ENCODE measurements at regions not wholly inside any gene's neighbourhood (a gene's known extent, or its start where the extent isn't known, plus 50 kb on each side); places are given as distances from the start of the nearest gene placed in this dataset.

GRCh38 chr6:167467793-167468431, 143.0 kb downstream of the TTLL2 start (continued):
- no peak for TF ChIP-seq ZBTB7A (IDR thresholded peaks at IDR 0.05; ENCODE audit: borderline replicate concordance, control insufficient read depth, low read depth, low read length)
- TF ChIP-seq, protein P1, sequence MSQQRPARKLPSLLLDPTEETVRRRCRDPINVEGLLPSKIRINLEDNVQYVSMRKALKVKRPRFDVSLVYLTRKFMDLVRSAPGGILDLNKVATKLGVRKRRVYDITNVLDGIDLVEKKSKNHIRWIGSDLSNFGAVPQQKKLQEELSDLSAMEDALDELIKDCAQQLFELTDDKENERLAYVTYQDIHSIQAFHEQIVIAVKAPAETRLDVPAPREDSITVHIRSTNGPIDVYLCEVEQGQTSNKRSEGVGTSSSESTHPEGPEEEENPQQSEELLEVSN (IDR thresholded peaks at IDR 0.05; ENCODE audit: borderline replicate concordance in 1 of 2, extremely low read depth in 1 of 2, insufficient read depth in 1 of 2, insufficient read length in 1 of 2, low read depth in 1 of 2, low read length in 1 of 2, poor library complexity in 1 of 2, severe bottlenecking in 1 of 2) = peak; percentile 56 to 81
- TF ChIP-seq SRSF3 (IDR thresholded peaks at IDR 0.05; ENCODE audit: insufficient read depth, low read length) = no peak
- TF ChIP-seq ZNF175 (CRISPR knock-in tag; IDR thresholded peaks at IDR 0.05; ENCODE audit: low read depth) = no peak
- no peak for TF ChIP-seq JUN (IDR thresholded peaks at IDR 0.05; ENCODE audit: borderline replicate concordance, low read depth, low read length)
- no peak for TF ChIP-seq JUN (CRISPR knock-in tag; IDR thresholded peaks at IDR 0.05; ENCODE audit: borderline replicate concordance)

- peaks cover 0 to 5% of the 10 kb centered on the region in 2 experiments; a peak in 2 of 5 replicates for H3K4me1 ChIP-seq (replicated peaks in 1 of 2; ENCODE audit: control insufficient read depth in 2 of 2, insufficient read depth in 2 of 2, low read length in 2 of 2)
- no peak overlapping the region for H3K9ac ChIP-seq (ENCODE audit: insufficient read depth in 1 of 2, low read depth in 2 of 2, low read length in 2 of 2)
- intact Hi-C loops (cut with micrococcal nuclease) = no loop called here
- no peak for DNase-seq (ENCODE audit: extremely low read depth in 1 of 4, low spot score in 3 of 4)
- CTCF ChIA-PET (ENCODE audit: low intra/inter-chr PET ratio) = no interaction called here
- no peaks in the 10 kb centered on the region; the same call in 1 of the 2 replicates for H3K9me3 ChIP-seq (replicated peaks; ENCODE audit: control insufficient read depth, insufficient read depth, low read depth, low read length)
- no peak overlapping the region for H3K4me2 ChIP-seq (ENCODE audit: insufficient read depth, low read length)
- no peak overlapping the region for H3K27ac ChIP-seq (ENCODE audit: extremely low read depth, low read depth, low read length)
- no peaks in the 10 kb centered on the region for H4K20me1 ChIP-seq (replicated peaks; ENCODE audit: control insufficient read depth, insufficient read depth, low read length)
- no peak for FAIRE-seq
- POLR2A ChIA-PET = no interaction called here
- 5% methylated on average over 3 of the region's 3 CpGs for WGBS (ENCODE audit: insufficient coverage, low coverage, missing lambda C conversion rate)
- no peaks in the 10 kb centered on the region for H3K9me1 ChIP-seq (ENCODE audit: control insufficient read depth, insufficient read depth, low read length)
- no TSS peak for BruUV-seq (replicated peaks)
- no peak overlapping the region for H3K4me3 ChIP-seq
- in situ Hi-C loops (cut with MboI) = no loop called here
- ATAC-seq = no peak
- H3K36me3 ChIP-seq (ENCODE audit: control insufficient read depth, insufficient read depth, low read length) = no peaks in the 10 kb centered on the region
- no peak overlapping the region for H2AFZ ChIP-seq (ENCODE audit: low read depth, low read length)
- H3K79me2 ChIP-seq (ENCODE audit: control insufficient read depth, insufficient read depth, low read length) = no peaks in the 10 kb centered on the region
- peaks cover 33 to 56% of the 10 kb centered on the region in 2 experiments for H3K27me3 ChIP-seq (ENCODE audit: control insufficient read depth in 2 of 2, insufficient read depth in 2 of 2, low read length in 2 of 2)
- TF ChIP-seq, protein P2, sequence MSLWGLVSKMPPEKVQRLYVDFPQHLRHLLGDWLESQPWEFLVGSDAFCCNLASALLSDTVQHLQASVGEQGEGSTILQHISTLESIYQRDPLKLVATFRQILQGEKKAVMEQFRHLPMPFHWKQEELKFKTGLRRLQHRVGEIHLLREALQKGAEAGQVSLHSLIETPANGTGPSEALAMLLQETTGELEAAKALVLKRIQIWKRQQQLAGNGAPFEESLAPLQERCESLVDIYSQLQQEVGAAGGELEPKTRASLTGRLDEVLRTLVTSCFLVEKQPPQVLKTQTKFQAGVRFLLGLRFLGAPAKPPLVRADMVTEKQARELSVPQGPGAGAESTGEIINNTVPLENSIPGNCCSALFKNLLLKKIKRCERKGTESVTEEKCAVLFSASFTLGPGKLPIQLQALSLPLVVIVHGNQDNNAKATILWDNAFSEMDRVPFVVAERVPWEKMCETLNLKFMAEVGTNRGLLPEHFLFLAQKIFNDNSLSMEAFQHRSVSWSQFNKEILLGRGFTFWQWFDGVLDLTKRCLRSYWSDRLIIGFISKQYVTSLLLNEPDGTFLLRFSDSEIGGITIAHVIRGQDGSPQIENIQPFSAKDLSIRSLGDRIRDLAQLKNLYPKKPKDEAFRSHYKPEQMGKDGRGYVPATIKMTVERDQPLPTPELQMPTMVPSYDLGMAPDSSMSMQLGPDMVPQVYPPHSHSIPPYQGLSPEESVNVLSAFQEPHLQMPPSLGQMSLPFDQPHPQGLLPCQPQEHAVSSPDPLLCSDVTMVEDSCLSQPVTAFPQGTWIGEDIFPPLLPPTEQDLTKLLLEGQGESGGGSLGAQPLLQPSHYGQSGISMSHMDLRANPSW (CRISPR knock-in tag; IDR thresholded peaks at IDR 0.05) = no peak
- TF ChIP-seq KLF6 (CRISPR knock-in tag; IDR thresholded peaks at IDR 0.05; ENCODE audit: borderline replicate concordance) = no peak
- TF ChIP-seq SMARCE1 (IDR thresholded peaks at IDR 0.05) = no peak
- no peak for TF ChIP-seq RCOR1 (IDR thresholded peaks at IDR 0.05; ENCODE audit: borderline replicate concordance in 1 of 2, low read depth in 2 of 2, low read length in 2 of 2)
- no peak for TF ChIP-seq NKRF (IDR thresholded peaks at IDR 0.05; ENCODE audit: borderline replicate concordance)
- no peak for TF ChIP-seq ZFPM2 (CRISPR knock-in tag; IDR thresholded peaks at IDR 0.05)
- TF ChIP-seq ZNF449 (CRISPR knock-in tag; IDR thresholded peaks at IDR 0.05) = no peak
Observed at GRCh38 chr6:167469101-167469500, 144.2 kb downstream of the TTLL2 start.
